ENCODE measurements at regions not wholly inside any gene's neighbourhood (a gene's known extent, or its start where the extent isn't known, plus 50 kb on each side); places are given as distances from the start of the nearest gene placed in this dataset.

DNA sequence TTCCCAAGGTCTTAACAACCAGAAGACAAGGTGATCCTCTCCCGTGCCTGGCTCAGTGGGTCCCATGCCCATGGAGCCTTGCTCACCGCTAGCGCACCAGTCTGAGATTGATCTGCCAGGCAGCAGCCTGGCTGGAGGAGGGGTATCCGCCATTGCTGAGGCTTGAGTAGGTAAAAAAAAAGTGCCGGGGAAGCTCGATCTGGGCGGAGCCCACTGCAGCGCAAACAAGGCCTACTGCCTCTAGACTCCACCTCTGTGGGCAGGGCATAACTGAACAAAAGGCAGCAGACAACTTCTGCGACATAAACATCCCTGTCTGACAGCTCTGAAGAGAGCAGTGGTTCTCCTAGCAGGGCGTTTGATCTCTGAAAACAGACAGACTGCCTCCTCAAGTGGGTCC is 104.0 kb downstream of the C14orf39 start:
- H3K4me1 ChIP-seq (ENCODE audit: control insufficient read depth, extremely low read depth, insufficient read depth, low read length): no peaks in the 10 kb centered on the region
- no peaks in the 10 kb centered on the region for H4K20me1 ChIP-seq (replicated peaks; ENCODE audit: control insufficient read depth, extremely low read depth, insufficient read depth, low read length)
- FAIRE-seq: no peak
- no peak overlapping the region for H3K4me2 ChIP-seq (ENCODE audit: insufficient read depth, low read length)
- intact Hi-C loops (cut with micrococcal nuclease) (no loop called here), dilution Hi-C loops (cut with MboI; ENCODE audit: extremely low pct_ligation_motif_present, low sequenced_read_pairs) (no loop called here)
- H3K9me1 ChIP-seq (replicated peaks; ENCODE audit: control insufficient read depth, extremely low read depth, insufficient read depth, low read length): no peaks in the 10 kb centered on the region
- CTCF ChIA-PET: interaction anchor here (1.1 kb wide), 1 partner anchor 1657 kb away, joined by 3 read pairs; no protein-coding TSS in a partner anchor
- no TSS peak for BruUV-seq (replicated peaks)
- H3K27me3 ChIP-seq (ENCODE audit: control insufficient read depth in 2 of 2, insufficient read depth in 2 of 2, low read length in 2 of 2): no peaks in the 10 kb centered on the region
- no peaks in the 10 kb centered on the region for H3K9me3 ChIP-seq (replicated peaks; ENCODE audit: control insufficient read depth, insufficient read depth, low read length)
- POLR2A ChIA-PET: no interaction called here
- H2AFZ ChIP-seq (ENCODE audit: low read depth, low read length): no peak overlapping the region
- no peak for DNase-seq (ENCODE audit: low read depth, low spot score)
- TF ChIP-seq FOS (IDR thresholded peaks at IDR 0.05; ENCODE audit: borderline replicate concordance, insufficient read depth, low read length) (no peak), POLR2A (IDR thresholded peaks at IDR 0.05; ENCODE audit: low read depth, low read length) (no peak), GATA2 (IDR thresholded peaks at IDR 0.05; ENCODE audit: insufficient read depth, insufficient read length, low read depth, low read length) (no peak), EZH2 (IDR thresholded peaks at IDR 0.05; ENCODE audit: borderline replicate concordance, low read depth, low read length, severe bottlenecking) (no peak), JUN (IDR thresholded peaks at IDR 0.05; ENCODE audit: borderline replicate concordance, insufficient read depth, insufficient read length, low read depth) (no peak), MYC (IDR thresholded peaks at IDR 0.05; ENCODE audit: low read depth, low read length) (no peak), POLR2AphosphoS5 (IDR thresholded peaks at IDR 0.05; ENCODE audit: insufficient read depth, low read depth, low read length) (no peak)
- TF ChIP-seq, protein P1, sequence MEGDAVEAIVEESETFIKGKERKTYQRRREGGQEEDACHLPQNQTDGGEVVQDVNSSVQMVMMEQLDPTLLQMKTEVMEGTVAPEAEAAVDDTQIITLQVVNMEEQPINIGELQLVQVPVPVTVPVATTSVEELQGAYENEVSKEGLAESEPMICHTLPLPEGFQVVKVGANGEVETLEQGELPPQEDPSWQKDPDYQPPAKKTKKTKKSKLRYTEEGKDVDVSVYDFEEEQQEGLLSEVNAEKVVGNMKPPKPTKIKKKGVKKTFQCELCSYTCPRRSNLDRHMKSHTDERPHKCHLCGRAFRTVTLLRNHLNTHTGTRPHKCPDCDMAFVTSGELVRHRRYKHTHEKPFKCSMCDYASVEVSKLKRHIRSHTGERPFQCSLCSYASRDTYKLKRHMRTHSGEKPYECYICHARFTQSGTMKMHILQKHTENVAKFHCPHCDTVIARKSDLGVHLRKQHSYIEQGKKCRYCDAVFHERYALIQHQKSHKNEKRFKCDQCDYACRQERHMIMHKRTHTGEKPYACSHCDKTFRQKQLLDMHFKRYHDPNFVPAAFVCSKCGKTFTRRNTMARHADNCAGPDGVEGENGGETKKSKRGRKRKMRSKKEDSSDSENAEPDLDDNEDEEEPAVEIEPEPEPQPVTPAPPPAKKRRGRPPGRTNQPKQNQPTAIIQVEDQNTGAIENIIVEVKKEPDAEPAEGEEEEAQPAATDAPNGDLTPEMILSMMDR (IDR thresholded peaks at IDR 0.05; ENCODE audit: extremely low read depth in 1 of 2, insufficient read depth in 1 of 2, low read depth in 1 of 2, low read length in 2 of 2): no peak
- TF ChIP-seq, protein P2, sequence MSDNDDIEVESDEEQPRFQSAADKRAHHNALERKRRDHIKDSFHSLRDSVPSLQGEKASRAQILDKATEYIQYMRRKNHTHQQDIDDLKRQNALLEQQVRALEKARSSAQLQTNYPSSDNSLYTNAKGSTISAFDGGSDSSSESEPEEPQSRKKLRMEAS (IDR thresholded peaks at IDR 0.05; ENCODE audit: insufficient read depth, insufficient read length): no peak
- no peak overlapping the region for H3K27ac ChIP-seq (ENCODE audit: insufficient read depth, low read depth, low read length)
- no peaks in the 10 kb centered on the region for H3K36me3 ChIP-seq (ENCODE audit: control insufficient read depth in 2 of 2, extremely low read depth in 1 of 2, insufficient read depth in 2 of 2, low read length in 2 of 2)
- no peak overlapping the region for H3K9ac ChIP-seq (replicated peaks; ENCODE audit: extremely low read depth, insufficient read depth, low read length)
- H3K79me2 ChIP-seq (ENCODE audit: control insufficient read depth, insufficient read depth, low read length): no peaks in the 10 kb centered on the region
- no peak overlapping the region for H3K4me3 ChIP-seq (replicated peaks in 1 of 3; ENCODE audit: insufficient read depth in 1 of 3, low read depth in 1 of 3, low read length in 3 of 3)

Measured in endothelial cell of umbilical vein (primary cell).